GM20000 (cell line): ENCODE measurements at regions not wholly inside any gene's neighbourhood (a gene's known extent, or its start where the extent isn't known, plus 50 kb on each side); places are given as distances from the start of the nearest gene placed in this dataset.

ENCODE experiments used
- DNase-seq: peaks from one replicate; pipeline ENCODE4 v3.0.0; 2012; ENCODE audit warnings: low spot score
- CTCF ChIP-seq: IDR thresholded peaks from 2 replicates; pipeline ENCODE4 v1.5.1; 2012; ENCODE audit warnings: mild to moderate bottlenecking, control low read depth; ENCODE audit errors: extremely low read depth, missing control alignments

GRCh38 chr12:83796531-83796930 lies 1109.8 kb downstream of the TMTC2 start:
- TF ChIP-seq CTCF: no peak
- DNase-seq: no peak

- no peak for DNase-seq
- TF ChIP-seq CTCF: no peak
Observed at GRCh38 chr12:83793616-83794015, 1106.9 kb downstream of the TMTC2 start.

- DNase-seq: no peak
- no peak for TF ChIP-seq CTCF
Observed at GRCh38 chr12:83784298-83784890, 1097.7 kb downstream of the TMTC2 start.

- no peak for DNase-seq
- TF ChIP-seq CTCF: no peak
Observed at GRCh38 chr12:83779526-83779925, 1092.8 kb downstream of the TMTC2 start.

- DNase-seq: no peak
- no peak for TF ChIP-seq CTCF
Observed at GRCh38 chr12:83769151-83769550, 1082.4 kb downstream of the TMTC2 start.

GRCh38 chr12:83767723-83768122 lies 1081.0 kb downstream of the TMTC2 start:
- no peak for TF ChIP-seq CTCF
- DNase-seq: no peak

GRCh38 chr12:83763425-83763824 lies 1076.7 kb downstream of the TMTC2 start:
- DNase-seq: no peak
- no peak for TF ChIP-seq CTCF
